Skeletal muscle tissue (tissue), 3 donors: ENCODE measurements at regions not wholly inside any gene's neighbourhood (a gene's known extent, or its start where the extent isn't known, plus 50 kb on each side); places are given as distances from the start of the nearest gene placed in this dataset.

Experiments used
- H3K27ac ChIP-seq: one replicate; pipeline ENCODE4 v1.7.0; 2013; ENCODE audit warnings: mild to moderate bottlenecking, low read depth, low read length, inconsistent platforms
- H3K27me3 ChIP-seq, 3 donors: one replicate each; pipeline ENCODE4 v1.7.0; 2013; ENCODE audit warnings: low read length in 3 of 3; ENCODE audit not compliant: control insufficient read depth in 3 of 3, insufficient read depth in 3 of 3
- H3K36me3 ChIP-seq, 3 donors: one replicate each; pipeline ENCODE4 v1.7.0; 2013; ENCODE audit warnings: low read length in 3 of 3; ENCODE audit not compliant: control insufficient read depth in 3 of 3, insufficient read depth in 3 of 3
- H3K4me1 ChIP-seq, 3 donors: one replicate each; pipeline ENCODE4 v1.7.0; 2013; ENCODE audit warnings: low read length in 3 of 3, mild to moderate bottlenecking in 3 of 3; ENCODE audit not compliant: control insufficient read depth in 3 of 3, insufficient read depth in 3 of 3
- H3K4me3 ChIP-seq, 3 donors: one replicate each; pipeline ENCODE4 v1.7.0; 2013; ENCODE audit warnings: low read length in 3 of 3
- H3K9ac ChIP-seq, 3 donors: one replicate each; pipeline ENCODE4 v1.7.0; 2013; ENCODE audit warnings: low read length in 3 of 3, mild to moderate bottlenecking in 3 of 3, moderate library complexity in 2 of 3, low read depth in 1 of 3
- H3K9me3 ChIP-seq, 3 donors: one replicate each; pipeline ENCODE4 v1.7.0; 2013; ENCODE audit warnings: low read length in 3 of 3; ENCODE audit not compliant: control insufficient read depth in 3 of 3
- donor health status: Osteomylitis.

GRCh38 chr20:51217347-51218045 lies 194.6 kb upstream of the KCNG1 start:
- no peak overlapping the region for H3K9ac ChIP-seq
- no peak overlapping the region for H3K4me3 ChIP-seq
- peaks cover 0 to 9% (median 3%) of the 10 kb centered on the region in 3 donors for H3K9me3 ChIP-seq
- H3K27me3 ChIP-seq = peaks cover 28 to 34% (median 29%) of the 10 kb centered on the region in 3 donors
- no peaks in the 10 kb centered on the region for H3K4me1 ChIP-seq
- H3K36me3 ChIP-seq = no peaks in the 10 kb centered on the region
- no peak overlapping the region for H3K27ac ChIP-seq

DNA sequence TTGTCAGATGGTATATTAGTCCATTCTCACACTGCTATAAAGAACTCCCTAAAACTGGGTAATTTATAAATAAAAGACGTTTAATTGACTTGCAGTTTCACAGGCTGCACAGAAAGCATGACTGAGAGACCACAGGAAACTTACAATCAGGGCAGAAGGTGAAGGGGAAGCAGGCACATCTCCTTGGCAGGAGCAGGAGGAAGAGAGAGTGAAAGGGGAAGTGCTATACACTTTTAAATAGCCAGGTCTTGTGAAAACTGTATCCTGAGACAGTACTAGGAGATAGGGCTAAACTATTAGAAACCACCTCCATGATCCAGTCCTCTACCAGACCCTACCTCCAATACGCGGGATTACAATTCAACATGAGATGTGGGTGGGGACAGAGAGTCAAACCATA lies 193.9 kb upstream of the KCNG1 start:
- Histone ChIP-seq H3K4me1 (no peaks in the 10 kb centered on the region), H3K27ac (no peak overlapping the region), H3K4me3 (no peak overlapping the region), H3K9me3 (peaks cover 0 to 9% (median 3%) of the 10 kb centered on the region in 3 donors), H3K9ac (no peak overlapping the region), H3K36me3 (no peaks in the 10 kb centered on the region), H3K27me3 (peaks cover 29 to 31% (median 30%) of the 10 kb centered on the region in 3 donors)

GRCh38 chr20:51212816-51213215 lies 189.9 kb upstream of the KCNG1 start:
- H3K27me3 ChIP-seq = peaks cover 8 to 26% (median 9%) of the 10 kb centered on the region in 3 donors
- no peak overlapping the region for H3K27ac ChIP-seq
- H3K4me1 ChIP-seq = no peaks in the 10 kb centered on the region

GRCh38 chr20:51211191-51211590 lies 188.3 kb upstream of the KCNG1 start:
- Histone ChIP-seq H3K4me1 (no peaks in the 10 kb centered on the region), H3K9me3 (peaks cover 0 to 1% (median 0%) of the 10 kb centered on the region in 3 donors), H3K27ac (no peak overlapping the region), H3K4me3 (no peak overlapping the region), H3K27me3 (peaks cover 5 to 20% (median 9%) of the 10 kb centered on the region in 3 donors), H3K36me3 (no peaks in the 10 kb centered on the region), H3K9ac (no peak overlapping the region)

More at GRCh38 chr20:51212816-51213215, 189.9 kb upstream of the KCNG1 start:
- Histone ChIP-seq H3K36me3 (no peaks in the 10 kb centered on the region), H3K4me3 (no peak overlapping the region), H3K9ac (no peak overlapping the region), H3K9me3 (peaks cover 0 to 9% (median 3%) of the 10 kb centered on the region in 3 donors)

DNA sequence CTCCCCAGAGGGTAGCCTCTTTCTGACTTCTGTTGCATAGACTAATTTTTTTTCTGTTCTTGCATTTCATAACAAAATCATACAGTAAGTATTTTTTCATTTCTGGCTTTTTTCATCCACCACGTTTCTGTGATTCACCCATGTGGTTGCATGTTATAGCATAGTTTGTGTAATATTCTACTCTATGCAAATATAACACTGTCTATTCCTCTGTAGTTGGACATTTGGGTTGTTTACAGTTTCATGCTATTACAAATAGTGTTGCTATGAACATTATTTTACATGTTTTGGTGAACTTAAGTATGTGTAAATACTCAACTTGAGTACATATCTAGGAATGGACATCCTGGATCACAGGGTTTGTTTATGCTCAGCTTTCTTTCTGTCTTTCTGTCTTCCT lies 187.2 kb upstream of the KCNG1 start:
- H3K27ac ChIP-seq = no peak overlapping the region
- no peak overlapping the region for H3K9ac ChIP-seq
- H3K4me1 ChIP-seq = no peaks in the 10 kb centered on the region
- no peak overlapping the region for H3K4me3 ChIP-seq
- no peaks in the 10 kb centered on the region for H3K36me3 ChIP-seq
- peaks cover 5 to 20% (median 5%) of the 10 kb centered on the region in 3 donors for H3K27me3 ChIP-seq
- no peaks in the 10 kb centered on the region for H3K9me3 ChIP-seq

DNA sequence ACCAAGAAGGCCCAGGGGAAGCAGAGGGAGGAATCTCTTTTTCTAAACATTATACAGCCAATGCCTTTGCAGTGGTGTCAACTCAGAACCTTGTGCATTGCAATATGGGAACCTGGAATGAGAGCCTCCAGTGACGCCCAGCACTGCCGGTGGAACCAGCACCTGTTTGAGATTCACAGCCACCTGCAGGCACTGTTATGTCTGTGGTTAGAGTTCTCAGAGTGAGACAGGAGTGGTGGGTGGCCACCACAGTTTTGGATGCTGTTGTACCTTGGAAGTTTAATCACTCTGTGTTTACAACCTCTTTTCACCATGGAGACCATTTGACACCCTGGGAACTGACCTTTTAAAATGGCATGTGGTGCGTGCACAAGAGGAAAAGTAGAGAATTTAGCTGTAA lies 185.3 kb upstream of the KCNG1 start:
- no peak overlapping the region for H3K9ac ChIP-seq
- no peak overlapping the region for H3K4me3 ChIP-seq
- H3K9me3 ChIP-seq = no peaks in the 10 kb centered on the region
- no peak overlapping the region for H3K27ac ChIP-seq
- H3K36me3 ChIP-seq = no peaks in the 10 kb centered on the region
- no peaks in the 10 kb centered on the region for H3K4me1 ChIP-seq
- H3K27me3 ChIP-seq = peaks cover 5 to 24% (median 6%) of the 10 kb centered on the region in 3 donors

- H3K27me3 ChIP-seq = peaks cover 0 to 19% (median 3%) of the 10 kb centered on the region in 3 donors
Observed at GRCh38 chr20:51206032-51206662, 183.2 kb upstream of the KCNG1 start.

DNA sequence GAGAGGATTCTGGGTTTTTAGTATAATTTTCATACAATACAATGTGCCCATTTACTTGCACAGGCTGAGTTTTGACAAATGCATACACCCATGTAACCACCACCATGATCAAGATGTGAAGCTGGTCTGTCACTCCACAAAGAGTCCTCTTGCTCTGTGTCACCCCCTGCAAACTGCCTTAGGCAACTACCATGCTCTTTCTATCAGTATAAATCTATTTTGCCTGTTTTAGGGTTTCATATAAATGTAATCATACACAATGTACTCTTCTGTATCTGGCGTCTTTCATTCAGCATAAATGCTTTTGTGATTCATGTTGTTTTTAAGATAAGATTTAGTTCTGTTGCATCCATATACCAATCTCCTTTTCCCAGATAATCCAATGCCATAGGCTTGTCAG lies 181.9 kb upstream of the KCNG1 start:
- no peaks in the 10 kb centered on the region for H3K9me3 ChIP-seq
- no peaks in the 10 kb centered on the region for H3K36me3 ChIP-seq
- H3K27me3 ChIP-seq = peaks cover 0 to 17% (median 3%) of the 10 kb centered on the region in 3 donors
- H3K9ac ChIP-seq = no peak overlapping the region
- H3K4me3 ChIP-seq = no peak overlapping the region
- H3K4me1 ChIP-seq = no peaks in the 10 kb centered on the region
- no peak overlapping the region for H3K27ac ChIP-seq

More at GRCh38 chr20:51206032-51206662, 183.2 kb upstream of the KCNG1 start:
- Histone ChIP-seq H3K4me1 (no peaks in the 10 kb centered on the region), H3K9ac (no peak overlapping the region), H3K27ac (no peak overlapping the region), H3K9me3 (no peaks in the 10 kb centered on the region), H3K36me3 (no peaks in the 10 kb centered on the region), H3K4me3 (no peak overlapping the region)

GRCh38 chr20:51204051-51204715 lies 181.3 kb upstream of the KCNG1 start:
- no peaks in the 10 kb centered on the region for H3K36me3 ChIP-seq
- H3K27me3 ChIP-seq = peaks cover 0 to 17% (median 3%) of the 10 kb centered on the region in 3 donors

GRCh38 chr20:51202304-51202703 lies 179.4 kb upstream of the KCNG1 start:
- H3K9ac ChIP-seq = no peak overlapping the region
- H3K36me3 ChIP-seq = no peaks in the 10 kb centered on the region
- H3K4me1 ChIP-seq = no peaks in the 10 kb centered on the region
- H3K4me3 ChIP-seq = no peak overlapping the region
- no peaks in the 10 kb centered on the region for H3K9me3 ChIP-seq
- H3K27me3 ChIP-seq = peaks cover 5 to 21% (median 7%) of the 10 kb centered on the region in 3 donors
- H3K27ac ChIP-seq = no peak overlapping the region

More at GRCh38 chr20:51204051-51204715, 181.3 kb upstream of the KCNG1 start:
- Histone ChIP-seq H3K9ac (no peak overlapping the region), H3K4me1 (no peaks in the 10 kb centered on the region), H3K27ac (no peak overlapping the region), H3K9me3 (no peaks in the 10 kb centered on the region), H3K4me3 (no peak overlapping the region)
